ENCODE measurements at regions not wholly inside any gene's neighbourhood (a gene's known extent, or its start where the extent isn't known, plus 50 kb on each side); places are given as distances from the start of the nearest gene placed in this dataset.

DNA sequence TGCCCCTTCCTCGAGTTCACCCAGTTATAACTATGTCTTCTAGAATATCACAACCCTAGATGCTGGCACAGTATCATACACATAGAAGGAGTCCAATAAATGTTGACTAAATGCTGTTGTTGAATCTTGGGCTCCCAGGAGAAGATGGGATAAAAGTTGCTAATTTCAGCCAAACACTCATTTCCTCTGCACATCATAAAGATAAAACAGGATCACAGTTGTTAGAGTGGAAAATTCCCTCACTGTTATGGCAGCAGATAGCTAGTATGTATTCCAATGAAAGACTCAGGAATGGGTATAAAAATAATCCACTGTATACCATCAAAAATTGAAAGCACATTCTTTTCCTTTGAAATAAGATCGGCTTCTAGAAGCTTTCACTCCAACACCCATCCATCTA lies 294.9 kb upstream of the TSHZ2 start:
- Histone ChIP-seq H3K36me3 (no peaks in the 10 kb centered on the region), H3K27ac (no peak overlapping the region), H3K27me3 (no peaks in the 10 kb centered on the region), H3K4me3 (no peak overlapping the region), H3K9me3 (no peaks in the 10 kb centered on the region), H3K4me1 (no peaks in the 10 kb centered on the region)
- no peak for DNase-seq
- TF ChIP-seq, protein P1, sequence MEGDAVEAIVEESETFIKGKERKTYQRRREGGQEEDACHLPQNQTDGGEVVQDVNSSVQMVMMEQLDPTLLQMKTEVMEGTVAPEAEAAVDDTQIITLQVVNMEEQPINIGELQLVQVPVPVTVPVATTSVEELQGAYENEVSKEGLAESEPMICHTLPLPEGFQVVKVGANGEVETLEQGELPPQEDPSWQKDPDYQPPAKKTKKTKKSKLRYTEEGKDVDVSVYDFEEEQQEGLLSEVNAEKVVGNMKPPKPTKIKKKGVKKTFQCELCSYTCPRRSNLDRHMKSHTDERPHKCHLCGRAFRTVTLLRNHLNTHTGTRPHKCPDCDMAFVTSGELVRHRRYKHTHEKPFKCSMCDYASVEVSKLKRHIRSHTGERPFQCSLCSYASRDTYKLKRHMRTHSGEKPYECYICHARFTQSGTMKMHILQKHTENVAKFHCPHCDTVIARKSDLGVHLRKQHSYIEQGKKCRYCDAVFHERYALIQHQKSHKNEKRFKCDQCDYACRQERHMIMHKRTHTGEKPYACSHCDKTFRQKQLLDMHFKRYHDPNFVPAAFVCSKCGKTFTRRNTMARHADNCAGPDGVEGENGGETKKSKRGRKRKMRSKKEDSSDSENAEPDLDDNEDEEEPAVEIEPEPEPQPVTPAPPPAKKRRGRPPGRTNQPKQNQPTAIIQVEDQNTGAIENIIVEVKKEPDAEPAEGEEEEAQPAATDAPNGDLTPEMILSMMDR (IDR thresholded peaks at IDR 0.05), result no peak
- TF ChIP-seq POLR2A (IDR thresholded peaks at IDR 0.05), result no peak

DNA sequence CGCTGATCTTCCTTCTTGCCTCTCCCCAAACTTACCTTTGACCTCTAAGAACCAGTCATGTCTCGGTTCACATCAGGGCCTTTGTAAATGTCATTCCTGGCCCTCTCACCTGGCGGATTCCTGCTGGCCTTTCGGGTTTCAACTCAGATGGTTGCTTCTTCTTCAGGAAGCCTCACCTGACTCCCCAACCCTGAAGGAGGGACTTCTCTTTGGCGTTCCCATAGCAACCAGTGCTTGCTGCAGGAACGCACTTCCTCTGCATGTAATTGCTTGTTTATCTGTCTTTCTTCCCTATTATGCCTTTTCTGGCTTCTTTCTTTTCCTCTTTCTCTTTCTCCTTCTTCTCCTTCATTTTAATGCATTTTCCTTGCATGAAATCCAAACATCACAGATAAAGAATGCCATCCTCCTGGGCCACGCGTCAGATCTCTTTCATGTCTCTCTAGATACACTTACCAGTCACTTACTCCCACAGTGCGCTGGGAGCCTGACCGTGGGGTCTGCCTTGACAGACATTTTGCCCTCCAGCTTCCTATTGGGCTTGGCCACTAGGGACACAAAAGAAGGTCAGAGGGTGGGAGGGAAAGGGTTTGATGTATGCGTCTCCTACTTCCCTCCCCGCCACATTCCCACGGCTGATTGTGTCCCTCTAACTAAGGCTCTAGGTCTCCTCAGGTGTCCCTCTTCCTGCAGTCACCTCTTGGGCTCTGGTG lies 295.7 kb upstream of the TSHZ2 start:
- Histone ChIP-seq H3K4me3 (no peak overlapping the region), H3K4me1 (no peaks in the 10 kb centered on the region), H3K27me3 (no peaks in the 10 kb centered on the region), H3K27ac (no peak overlapping the region), H3K36me3 (no peaks in the 10 kb centered on the region), H3K9me3 (no peaks in the 10 kb centered on the region)
- no peak for DNase-seq
- TF ChIP-seq POLR2A (IDR thresholded peaks at IDR 0.05), result no peak
- TF ChIP-seq, protein P1 (IDR thresholded peaks at IDR 0.05), result no peak

DNA sequence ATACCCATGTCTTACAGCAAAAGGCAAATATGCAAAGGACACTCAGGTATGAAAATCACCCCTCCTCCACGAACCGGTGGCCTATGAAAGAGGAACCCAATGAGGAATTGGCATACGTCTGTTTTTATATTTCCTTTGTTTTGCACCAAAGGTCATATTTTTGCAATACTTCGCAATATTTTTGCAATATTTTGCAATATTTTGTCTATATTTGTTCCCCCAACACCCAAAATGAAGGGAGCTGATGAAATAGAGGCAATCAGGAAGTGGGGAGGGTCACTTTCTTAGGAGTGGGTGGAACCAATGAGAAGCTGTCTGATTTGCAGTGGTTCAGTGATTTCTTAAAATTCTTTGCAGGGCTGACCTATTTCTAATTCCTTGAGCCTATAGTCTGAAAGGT lies 296.8 kb upstream of the TSHZ2 start:
- Histone ChIP-seq H3K4me1 (no peaks in the 10 kb centered on the region), H3K4me3 (no peak overlapping the region), H3K9me3 (no peaks in the 10 kb centered on the region), H3K27ac (no peak overlapping the region), H3K36me3 (no peaks in the 10 kb centered on the region), H3K27me3 (no peaks in the 10 kb centered on the region)
- TF ChIP-seq POLR2A (IDR thresholded peaks at IDR 0.05), result no peak
- TF ChIP-seq, protein P1 (IDR thresholded peaks at IDR 0.05), result no peak
- no peak for DNase-seq

DNA sequence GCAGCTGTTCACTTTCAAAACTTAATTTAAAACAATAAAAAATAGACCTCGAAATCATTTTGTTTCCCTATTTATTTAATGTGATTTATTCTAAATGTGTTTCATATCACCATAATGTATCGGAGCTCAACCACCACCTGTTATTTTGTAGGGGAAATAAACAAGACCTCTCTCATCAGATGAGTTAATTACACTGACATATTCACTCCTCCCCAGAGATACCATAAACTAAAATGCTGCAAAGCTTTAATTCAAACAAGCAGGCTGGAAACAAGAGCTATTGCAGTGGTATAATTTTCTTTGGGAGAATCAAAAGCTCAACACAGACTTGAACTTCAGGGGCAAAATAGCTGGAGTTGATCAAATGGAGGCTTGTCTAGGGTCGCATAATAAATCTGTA lies 303.5 kb upstream of the TSHZ2 start:
- Histone ChIP-seq H3K36me3 (no peaks in the 10 kb centered on the region), H3K9me3 (no peaks in the 10 kb centered on the region), H3K4me1 (no peaks in the 10 kb centered on the region), H3K27ac (no peak overlapping the region), H3K27me3 (no peaks in the 10 kb centered on the region), H3K4me3 (no peak overlapping the region)
- TF ChIP-seq, protein P1 (IDR thresholded peaks at IDR 0.05), result no peak
- TF ChIP-seq POLR2A (IDR thresholded peaks at IDR 0.05), result no peak
- no peak for DNase-seq

DNA sequence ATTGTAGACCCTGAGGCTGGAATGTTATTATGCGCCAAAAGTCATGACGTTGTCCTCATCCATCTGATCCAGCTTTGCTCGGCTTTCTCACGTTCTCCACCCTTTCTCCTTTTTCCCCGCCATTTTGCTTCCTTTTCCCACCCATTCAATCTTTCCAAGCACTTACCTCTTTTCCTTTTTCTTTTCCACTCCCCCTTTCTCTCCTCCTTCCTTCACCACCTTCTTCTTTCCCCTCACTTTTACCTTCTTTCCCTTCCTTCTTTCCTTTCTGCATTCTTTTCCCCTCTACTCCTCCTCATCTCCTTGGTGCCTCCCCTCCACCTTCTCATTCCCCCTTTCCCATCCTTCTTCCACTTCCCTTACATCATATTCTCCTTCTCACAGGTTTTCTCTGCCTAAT lies 304.8 kb upstream of the TSHZ2 start:
- H3K27me3 ChIP-seq, result no peaks in the 10 kb centered on the region
- DNase-seq, result no peak
- H3K4me3 ChIP-seq, result no peak overlapping the region
- H3K4me1 ChIP-seq, result no peaks in the 10 kb centered on the region
- no peaks in the 10 kb centered on the region for H3K36me3 ChIP-seq
- no peak for TF ChIP-seq POLR2A (IDR thresholded peaks at IDR 0.05)
- TF ChIP-seq, protein P1 (IDR thresholded peaks at IDR 0.05), result no peak
- no peaks in the 10 kb centered on the region for H3K9me3 ChIP-seq
- H3K27ac ChIP-seq, result no peak overlapping the region

DNA sequence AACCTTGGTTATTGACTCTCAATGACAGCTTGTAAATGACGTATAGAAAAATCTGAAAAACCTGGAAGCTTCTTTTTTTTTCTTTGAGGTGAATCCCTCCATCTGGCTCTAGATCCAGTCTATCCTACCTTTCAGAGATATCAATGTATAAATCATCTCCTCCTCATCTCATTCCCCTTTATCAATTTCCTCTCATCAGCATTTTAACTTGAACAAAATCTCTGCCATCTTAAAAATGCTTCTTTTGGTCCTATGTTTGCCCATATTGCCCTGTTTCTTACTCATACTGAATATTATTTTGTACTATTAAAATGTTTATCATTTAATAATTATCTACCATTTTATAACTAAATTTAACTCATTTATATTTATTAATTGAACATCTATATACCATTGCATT lies 306.7 kb upstream of the TSHZ2 start:
- Histone ChIP-seq H3K27ac (no peak overlapping the region), H3K4me3 (no peak overlapping the region), H3K36me3 (no peaks in the 10 kb centered on the region), H3K4me1 (no peaks in the 10 kb centered on the region), H3K27me3 (no peaks in the 10 kb centered on the region), H3K9me3 (no peaks in the 10 kb centered on the region)
- no peak for DNase-seq
- TF ChIP-seq, protein P1 (IDR thresholded peaks at IDR 0.05), result no peak
- no peak for TF ChIP-seq POLR2A (IDR thresholded peaks at IDR 0.05)

All from Peyer's patch (tissue), 4 donors.